ENCODE measurements at regions not wholly inside any gene's neighbourhood (a gene's known extent, or its start where the extent isn't known, plus 50 kb on each side); places are given as distances from the start of the nearest gene placed in this dataset.
"Not testable (repeated sequence)": the region's sequence is repeated elsewhere in the genome, so short reads cannot be mapped to it uniquely, and the experiment has no call there.

- H3K4me1 ChIP-seq (replicated peaks in 1 of 2): no peaks in the 10 kb centered on the region
- DNase-seq: no peak
- H3K4me3 ChIP-seq: no peak overlapping the region
- WGBS, 4 donors: 27 to 42% (median 36%) methylated on average over 3 of the region's 3 CpGs
- no peaks in the 10 kb centered on the region for H3K27me3 ChIP-seq
- H3K27ac ChIP-seq: no peak overlapping the region
- no peaks in the 10 kb centered on the region for H3K36me3 ChIP-seq (replicated peaks in 1 of 2)
- H3K9me3 ChIP-seq (replicated peaks in 1 of 3): peaks cover 0 to 8% (median 0%) of the 10 kb centered on the region in 3 donors
- intact Hi-C loops (cut with DNase I): no loop called here
- TF ChIP-seq POLR2A (IDR thresholded peaks at IDR 0.05): no peak
- no peak for TF ChIP-seq CTCF (IDR thresholded peaks at IDR 0.05)
These were observed 536.0 kb downstream of the GABRG2 start for GRCh38 chr5:162603443-162604070.

- H3K4me3 ChIP-seq: no peak overlapping the region
- no peak overlapping the region for H3K27ac ChIP-seq
- H3K27me3 ChIP-seq: no peaks in the 10 kb centered on the region
- WGBS, 4 donors: 66 to 69% (median 67%) methylated on average over 4 of the region's 4 CpGs
- H3K4me1 ChIP-seq (replicated peaks in 1 of 2): no peaks in the 10 kb centered on the region
- intact Hi-C loops (cut with DNase I): no loop called here
- no peak for DNase-seq
- H3K9me3 ChIP-seq (replicated peaks in 1 of 3): no peaks in the 10 kb centered on the region
- TF ChIP-seq POLR2A (IDR thresholded peaks at IDR 0.05) (no peak), CTCF (IDR thresholded peaks at IDR 0.05) (no peak)
- no peaks in the 10 kb centered on the region for H3K36me3 ChIP-seq (replicated peaks in 1 of 2)
These were observed 540.3 kb downstream of the GABRG2 start for GRCh38 chr5:162607879-162608278.

- H3K27ac ChIP-seq; H3K4me3 ChIP-seq; H3K36me3 ChIP-seq (replicated peaks in 1 of 2); intact Hi-C loops (cut with DNase I); DNase-seq; H3K4me1 ChIP-seq (replicated peaks in 1 of 2); H3K27me3 ChIP-seq; H3K9me3 ChIP-seq (replicated peaks in 1 of 3): not testable (repeated sequence)
- WGBS, 4 donors: 88 to 95% (median 92%) methylated on average over 6 to 26 of the region's 26 CpGs
These were observed 554.2 kb downstream of the GABRG2 start for GRCh38 chr5:162621726-162622263.

GRCh38 chr5:162624110-162624509 is 556.5 kb downstream of the GABRG2 start:
- no peak overlapping the region for H3K4me3 ChIP-seq
- no peak for DNase-seq
- no peak for TF ChIP-seq CTCF (IDR thresholded peaks at IDR 0.05)
- TF ChIP-seq POLR2A (IDR thresholded peaks at IDR 0.05): no peak
- H3K27me3 ChIP-seq: no peaks in the 10 kb centered on the region
- WGBS, 4 donors: 79 to 85% (median 85%) methylated on average over 5 of the region's 5 CpGs
- H3K36me3 ChIP-seq (replicated peaks in 1 of 2): no peaks in the 10 kb centered on the region
- no peaks in the 10 kb centered on the region for H3K4me1 ChIP-seq (replicated peaks in 1 of 2)
- no peaks in the 10 kb centered on the region for H3K9me3 ChIP-seq (replicated peaks in 1 of 3)
- intact Hi-C loops (cut with DNase I): no loop called here
- no peak overlapping the region for H3K27ac ChIP-seq

GRCh38 chr5:162637481-162637880 is 569.9 kb downstream of the GABRG2 start:
- no peak for DNase-seq
- peaks cover 0 to 10% (median 0%) of the 10 kb centered on the region in 3 donors for H3K9me3 ChIP-seq (replicated peaks in 1 of 3)
- intact Hi-C loops (cut with DNase I): no loop called here
- no peaks in the 10 kb centered on the region for H3K36me3 ChIP-seq (replicated peaks in 1 of 2)
- no peak overlapping the region for H3K27ac ChIP-seq
- TF ChIP-seq CTCF (IDR thresholded peaks at IDR 0.05) (no peak), POLR2A (IDR thresholded peaks at IDR 0.05) (no peak)
- no peaks in the 10 kb centered on the region for H3K27me3 ChIP-seq
- H3K4me3 ChIP-seq: no peak overlapping the region
- 70 to 78% (median 75%) methylated on average over 7 of the region's 7 CpGs for WGBS, 4 donors
- no peaks in the 10 kb centered on the region for H3K4me1 ChIP-seq (replicated peaks in 1 of 2)

Data from adrenal gland (tissue), 9 donors.